Kidney capillary endothelial cell (primary cell): ENCODE measurements at regions not wholly inside any gene's neighbourhood (a gene's known extent, or its start where the extent isn't known, plus 50 kb on each side); places are given as distances from the start of the nearest gene placed in this dataset.
"Not testable (repeated sequence)": the region's sequence is repeated elsewhere in the genome, so short reads cannot be mapped to it uniquely, and the experiment has no call there.

Source experiments
- DNase-seq: peaks from one replicate; pipeline ENCODE4 v3.0.0-alpha.2; 2018; ENCODE audit warnings: low spot score

GRCh38 chr6:119960036-119960435, 610.5 kb upstream of the MAN1A1 start:
- DNase-seq: no peak

GRCh38 chr6:119957195-119957594, 607.6 kb upstream of the MAN1A1 start:
- no peak for DNase-seq

DNA sequence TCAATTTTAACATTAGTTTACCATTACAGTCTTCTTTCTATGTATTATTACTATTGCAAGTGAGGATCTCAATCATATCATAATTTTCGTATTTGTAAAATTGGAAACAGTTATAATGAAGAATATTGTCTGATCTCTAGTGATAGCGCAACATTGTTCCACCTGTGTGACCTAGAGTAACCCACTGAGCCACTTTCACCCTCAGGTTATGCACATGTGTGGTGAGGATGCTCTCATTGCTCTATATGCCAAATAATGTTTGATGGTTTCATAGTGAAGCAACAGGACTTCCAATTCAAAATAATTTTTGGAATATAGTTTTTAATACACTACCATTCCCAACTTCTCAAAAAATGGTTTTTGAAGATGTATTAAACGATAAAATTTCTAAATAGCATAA, 603.1 kb upstream of the MAN1A1 start:
- no peak for DNase-seq

- DNase-seq: no peak
Measured at GRCh38 chr6:119950681-119951080, 601.1 kb upstream of the MAN1A1 start.

GRCh38 chr6:119942078-119942752, 592.7 kb upstream of the MAN1A1 start:
- no peak for DNase-seq

DNA sequence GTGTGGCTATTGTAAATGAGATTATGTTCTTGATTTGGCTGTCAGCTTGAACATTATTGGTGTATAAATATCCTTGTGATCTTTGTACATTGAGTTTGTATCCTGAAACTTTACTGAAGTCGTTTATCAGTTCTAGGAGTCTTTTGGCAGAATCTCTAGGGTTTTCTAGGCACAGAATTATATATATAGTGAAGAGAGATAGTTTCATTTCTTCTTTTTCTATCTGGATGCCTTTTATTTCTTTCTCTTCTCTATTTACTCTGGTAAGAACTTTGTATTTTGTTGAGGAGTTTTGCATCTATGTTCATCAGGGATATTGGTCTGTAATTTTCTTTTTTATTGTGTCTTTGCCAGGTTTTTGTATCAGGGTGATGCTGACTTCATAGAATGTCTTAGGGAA, 589.2 kb upstream of the MAN1A1 start:
- no peak for DNase-seq

DNA sequence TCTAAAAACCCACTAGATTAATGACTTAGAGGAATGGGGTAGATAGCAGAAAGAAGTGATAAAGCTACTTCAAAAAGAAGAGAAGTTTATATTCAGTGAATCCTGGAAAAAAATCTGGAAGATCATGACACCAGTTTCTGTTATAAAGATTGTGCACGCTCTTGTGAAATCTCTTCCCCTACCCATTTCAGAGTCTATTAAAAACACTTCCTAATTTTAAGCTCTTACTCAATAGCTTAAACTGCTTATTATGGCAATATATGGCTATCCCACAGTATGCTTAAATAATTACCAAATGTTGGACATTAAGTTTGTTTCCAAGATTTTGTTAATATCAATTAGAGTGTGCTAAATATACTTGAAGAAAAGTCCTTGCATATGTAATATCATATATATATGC, 585.3 kb upstream of the MAN1A1 start:
- no peak for DNase-seq

- no peak for DNase-seq
Measured at GRCh38 chr6:119929121-119929520, 579.6 kb upstream of the MAN1A1 start.

DNA sequence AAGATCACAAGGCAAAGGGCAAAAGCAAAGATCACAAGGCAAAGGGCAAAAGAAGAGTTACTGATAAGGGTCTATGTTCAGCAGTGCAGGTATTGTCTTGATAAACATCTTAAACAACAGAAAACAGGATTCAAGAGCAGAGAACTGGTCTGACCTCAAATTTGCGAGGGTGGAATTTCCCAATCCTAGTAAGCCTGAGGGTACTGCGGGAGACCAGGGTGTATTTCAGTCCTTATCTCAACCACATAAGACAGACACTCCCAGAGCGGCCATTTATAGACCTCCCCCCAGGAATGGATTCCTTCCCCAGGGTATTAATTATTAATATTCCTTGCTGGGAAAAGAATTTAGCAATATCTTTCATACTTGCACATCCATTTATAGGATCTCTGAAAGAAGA, 575.3 kb upstream of the MAN1A1 start:
- not testable (repeated sequence) for DNase-seq

DNA sequence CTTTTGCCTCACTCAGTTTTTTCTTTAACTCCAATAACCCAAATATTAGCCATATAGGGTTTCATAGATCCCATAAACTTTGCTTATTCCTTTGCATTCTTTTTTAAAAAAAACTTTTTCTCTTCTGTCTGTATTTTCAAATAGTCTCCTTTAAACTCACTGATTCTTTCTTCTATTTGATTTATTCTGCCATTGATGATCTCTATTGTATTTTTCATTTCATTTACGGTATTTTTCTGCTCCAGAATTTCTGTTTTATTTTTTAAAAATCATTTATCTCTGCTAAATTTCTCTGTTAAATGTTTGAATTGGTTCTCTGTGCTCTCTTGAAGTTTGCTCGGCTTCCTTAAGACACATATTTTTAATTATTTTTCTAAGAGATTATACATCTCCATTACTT, 573.3 kb upstream of the MAN1A1 start:
- DNase-seq: no peak

GRCh38 chr6:119921491-119922010, 572.0 kb upstream of the MAN1A1 start:
- DNase-seq: no peak

GRCh38 chr6:119917186-119917585, 567.6 kb upstream of the MAN1A1 start:
- no peak for DNase-seq

GRCh38 chr6:119915971-119916370, 566.4 kb upstream of the MAN1A1 start:
- DNase-seq: no peak

DNA sequence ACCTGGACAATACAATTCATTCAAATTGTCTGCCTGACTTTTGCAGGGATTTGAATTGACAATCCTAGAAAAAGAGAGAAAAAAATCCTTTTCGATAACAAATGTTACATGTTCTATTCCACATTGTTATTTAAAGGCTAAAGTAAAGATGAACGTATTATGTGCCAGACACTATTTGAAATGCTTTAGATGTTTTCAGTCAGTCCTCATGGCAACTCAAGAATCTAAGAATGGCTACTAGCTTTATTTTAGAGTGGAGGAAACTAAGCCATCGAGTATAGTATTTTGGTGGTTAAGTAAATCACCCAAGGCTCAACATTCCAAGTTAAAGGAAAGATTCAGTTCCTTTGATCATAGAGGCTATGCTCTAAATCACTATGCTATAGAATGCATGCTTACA, 558.6 kb upstream of the MAN1A1 start:
- no peak for DNase-seq

DNA sequence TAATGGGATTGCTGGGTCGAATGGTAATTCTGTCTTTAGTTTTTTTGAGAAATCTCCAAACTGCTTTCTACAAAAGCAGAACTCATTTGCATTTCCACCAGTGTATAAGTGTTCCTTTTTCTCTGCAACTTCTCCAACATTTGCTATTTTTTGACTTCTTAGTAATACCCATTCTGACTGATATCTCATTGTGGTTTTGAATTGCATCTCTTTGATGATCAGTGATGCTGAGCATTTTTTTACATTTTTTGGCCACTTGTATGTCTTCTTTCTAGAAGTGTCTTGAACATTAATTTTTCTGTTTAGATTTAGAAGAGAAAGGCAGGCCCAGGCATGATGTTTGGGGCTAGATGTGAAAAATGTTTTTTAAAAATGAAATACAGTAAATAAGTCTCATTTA, 553.1 kb upstream of the MAN1A1 start:
- DNase-seq: no peak

- DNase-seq: no peak
Measured at GRCh38 chr6:119896806-119897205, 547.2 kb upstream of the MAN1A1 start.

DNA sequence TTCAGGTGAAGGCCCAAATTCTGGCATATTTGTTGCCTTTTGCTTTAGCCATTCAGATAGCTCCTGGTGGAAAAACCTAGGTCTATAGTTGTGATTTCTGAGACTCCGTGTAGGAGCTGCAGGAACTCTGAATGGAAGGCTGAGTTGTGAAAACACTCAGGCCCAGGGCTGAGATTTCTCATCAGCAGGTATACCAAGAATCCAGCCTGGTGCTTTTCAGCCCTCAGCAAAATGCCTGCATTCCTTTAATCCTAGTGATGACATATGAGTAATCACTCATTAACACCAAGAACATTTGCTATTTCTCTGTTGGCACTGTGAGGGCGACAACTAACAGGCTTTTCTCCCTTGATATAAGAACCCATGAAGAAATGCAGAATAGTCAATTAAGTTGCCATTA, 546.1 kb upstream of the MAN1A1 start:
- no peak for DNase-seq

- no peak for DNase-seq
Measured at GRCh38 chr6:119894811-119895210, 545.2 kb upstream of the MAN1A1 start.

DNA sequence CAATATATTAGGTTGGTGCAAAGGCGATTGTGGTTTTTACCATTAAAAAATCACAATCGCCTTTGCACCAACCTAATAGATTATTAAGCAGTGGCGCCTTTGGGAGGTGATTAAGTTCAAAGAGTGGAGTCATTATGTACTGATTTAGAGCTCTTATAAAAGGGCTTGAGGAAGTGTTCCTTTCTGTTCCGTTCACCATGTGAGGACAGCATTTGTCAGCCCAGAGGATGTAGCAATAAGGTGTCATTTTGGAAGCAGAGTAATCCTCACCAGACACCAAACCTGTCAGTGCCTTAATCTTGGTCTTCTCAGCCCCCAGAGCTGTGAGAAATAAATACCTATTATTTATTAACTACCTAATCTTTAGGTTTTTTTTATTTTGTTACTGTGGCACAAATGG, 542.1 kb upstream of the MAN1A1 start:
- no peak for DNase-seq

GRCh38 chr6:119891206-119891605, 541.6 kb upstream of the MAN1A1 start:
- no peak for DNase-seq

- no peak for DNase-seq
Measured at GRCh38 chr6:119890470-119890869, 540.9 kb upstream of the MAN1A1 start.

- no peak for DNase-seq
Measured at GRCh38 chr6:119887666-119888065, 538.1 kb upstream of the MAN1A1 start.

- DNase-seq: no peak
Measured at GRCh38 chr6:119881416-119881815, 531.9 kb upstream of the MAN1A1 start.

DNA sequence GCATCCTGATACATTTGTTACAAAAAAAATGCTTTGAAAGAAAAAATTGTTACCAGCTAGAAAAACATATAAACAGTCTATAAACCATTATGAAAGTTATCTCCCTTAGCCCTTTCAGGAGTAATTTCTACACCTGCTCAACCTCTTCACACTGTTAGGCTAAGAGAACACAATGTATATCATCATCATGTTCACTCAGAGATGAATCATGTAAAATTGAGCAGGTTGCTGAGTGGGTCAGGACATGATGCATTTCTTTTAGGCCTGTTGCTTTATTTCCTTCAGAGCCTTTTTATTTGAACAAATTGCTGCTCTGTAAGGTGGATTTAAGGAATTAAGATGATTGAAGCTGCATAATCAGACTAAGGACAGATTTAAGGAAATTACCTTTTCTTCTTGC, 531.3 kb upstream of the MAN1A1 start:
- no peak for DNase-seq
